ENCODE measurements at regions not wholly inside any gene's neighbourhood (a gene's known extent, or its start where the extent isn't known, plus 50 kb on each side); places are given as distances from the start of the nearest gene placed in this dataset.

- Histone ChIP-seq H3K36me3 (no peaks in the 10 kb centered on the region), H3K4me3 (no peak overlapping the region), H3K9me3 (ENCODE audit: low read depth) (no peaks in the 10 kb centered on the region), H3K4me1 (ENCODE audit: low read depth) (peaks cover 8% of the 10 kb centered on the region), H3K27me3 (no peaks in the 10 kb centered on the region), H3K27ac (no peak overlapping the region)
- DNase-seq (ENCODE audit: low read depth in 1 of 2, low spot score in 1 of 2), result no peak
- TF ChIP-seq CTCF (IDR thresholded peaks at IDR 0.05; ENCODE audit: low read depth, low read length), result no peak
Measured at GRCh38 chr6:167711768-167712730, 114.7 kb upstream of the AFDN start.

GRCh38 chr6:167712731-167713475 lies 113.8 kb upstream of the AFDN start:
- Histone ChIP-seq H3K36me3 (no peaks in the 10 kb centered on the region), H3K27ac (no peak overlapping the region), H3K4me3 (no peak overlapping the region), H3K27me3 (no peaks in the 10 kb centered on the region), H3K4me1 (ENCODE audit: low read depth) (peaks cover 8% of the 10 kb centered on the region), H3K9me3 (ENCODE audit: low read depth) (no peaks in the 10 kb centered on the region)
- TF ChIP-seq CTCF (IDR thresholded peaks at IDR 0.05; ENCODE audit: low read depth, low read length), result no peak
- no peak for DNase-seq (ENCODE audit: low read depth in 1 of 2, low spot score in 1 of 2)

- Histone ChIP-seq H3K27ac (no peak overlapping the region), H3K27me3 (no peaks in the 10 kb centered on the region), H3K4me3 (no peak overlapping the region), H3K4me1 (ENCODE audit: low read depth) (peaks cover 8% of the 10 kb centered on the region), H3K36me3 (no peaks in the 10 kb centered on the region), H3K9me3 (ENCODE audit: low read depth) (no peaks in the 10 kb centered on the region)
- peak in 1 of 2 donors; percentile 42 for DNase-seq (ENCODE audit: low read depth in 1 of 2, low spot score in 1 of 2)
- no peak for TF ChIP-seq CTCF (IDR thresholded peaks at IDR 0.05; ENCODE audit: low read depth, low read length)
Measured at GRCh38 chr6:167714152-167714551, 112.6 kb upstream of the AFDN start.

- no peak for DNase-seq (ENCODE audit: low read depth in 1 of 2, low spot score in 1 of 2)
- no peak overlapping the region for H3K4me3 ChIP-seq
- H3K27me3 ChIP-seq, result no peaks in the 10 kb centered on the region
- TF ChIP-seq CTCF (IDR thresholded peaks at IDR 0.05; ENCODE audit: low read depth, low read length), result no peak
- H3K36me3 ChIP-seq, result no peaks in the 10 kb centered on the region
- H3K27ac ChIP-seq, result no peak overlapping the region
- no peaks in the 10 kb centered on the region for H3K9me3 ChIP-seq (ENCODE audit: low read depth)
- H3K4me1 ChIP-seq (ENCODE audit: low read depth), result no peaks in the 10 kb centered on the region
Measured at GRCh38 chr6:167717455-167717854, 109.3 kb upstream of the AFDN start.

- Histone ChIP-seq H3K9me3 (ENCODE audit: low read depth) (no peaks in the 10 kb centered on the region), H3K4me3 (no peak overlapping the region)
Measured at GRCh38 chr6:167717867-167718266, 108.8 kb upstream of the AFDN start.

More at GRCh38 chr6:167717867-167718266, 108.8 kb upstream of the AFDN start:
- Histone ChIP-seq H3K27ac (no peak overlapping the region), H3K4me1 (ENCODE audit: low read depth) (no peaks in the 10 kb centered on the region), H3K27me3 (no peaks in the 10 kb centered on the region), H3K36me3 (no peaks in the 10 kb centered on the region)
- no peak for TF ChIP-seq CTCF (IDR thresholded peaks at IDR 0.05; ENCODE audit: low read depth, low read length)
- no peak for DNase-seq (ENCODE audit: low read depth in 1 of 2, low spot score in 1 of 2)
